Upper lobe of left lung (tissue), 6 donors: ENCODE measurements at regions not wholly inside any gene's neighbourhood (a gene's known extent, or its start where the extent isn't known, plus 50 kb on each side); places are given as distances from the start of the nearest gene placed in this dataset.

Experiments used
- ATAC-seq, 2 donors: fragments of 200-7000 bp; cut with Tn5 transposase; one replicate each; pipeline ENCODE4 v1.9.1; 2022; ENCODE audit warnings: mild to moderate bottlenecking in 2 of 2, moderate library complexity in 2 of 2; ENCODE audit not compliant: low FRiP score in 2 of 2
- DNase-seq, 2 donors: peaks; one replicate each; pipeline ENCODE4 v3.0.0-alpha.2; 2019 to 2020
- H3K27ac ChIP-seq, 4 donors: fragments of 200-600 bp; sonication (generic); one replicate each; pipeline ENCODE4 v1.5.1; 2016 to 2019
- H3K27me3 ChIP-seq, 4 donors: fragments of 200-600 bp; sonication (generic); one replicate each; pipeline ENCODE4 v1.5.1; 2017 to 2019
- H3K36me3 ChIP-seq, 4 donors: fragments of 200-600 bp; sonication (generic); one replicate each; pipeline ENCODE4 v1.5.1; 2016 to 2019
- H3K4me1 ChIP-seq, 4 donors: fragments of 200-600 bp; sonication (generic); one replicate each; pipeline ENCODE4 v1.5.1; 2018 to 2019
- H3K4me3 ChIP-seq, 4 donors: fragments of 200-600 bp; sonication (generic); one replicate each; pipeline ENCODE4 v1.5.1; 2017 to 2019; ENCODE audit warnings: mild to moderate bottlenecking in 2 of 4, moderate library complexity in 1 of 4
- H3K9me3 ChIP-seq, 4 donors: fragments of 200-600 bp; sonication (generic); one replicate each; pipeline ENCODE4 v1.5.1; 2018 to 2019
- EP300 ChIP-seq, 4 donors: sonication (generic); formaldehyde crosslinking; IDR thresholded peaks; one replicate each; pipeline ENCODE4 v1.5.1; 2017; ENCODE audit warnings: antibody characterized with exemption in 4 of 4, control low read depth in 2 of 4
- POLR2A ChIP-seq, 4 donors: fragments of 450-650 bp; IDR thresholded peaks; one replicate each; pipeline ENCODE4 v1.5.1; 2016 to 2017; ENCODE audit warnings: antibody characterized with exemption in 4 of 4, mild to moderate bottlenecking in 2 of 4
- POLR2AphosphoS5 ChIP-seq, 2 donors: sonication (generic); formaldehyde crosslinking; IDR thresholded peaks; one replicate each; pipeline ENCODE4 v1.5.1; 2017; ENCODE audit warnings: antibody characterized with exemption in 2 of 2
- WGBS, 2 donors: methylation state at CpG; one replicate each; pipeline ENCODE4 v1.1.5; 2017 to 2018; 5-methylcytosine and 5-hydroxymethylcytosine counted together
- TF ChIP-seq, protein P1 (sequence below), 6 experiments: fragments of 450-650 bp in 4 of 6; fragments of 200-600 bp in 2 of 6; sonication (generic) in 2 of 6; IDR thresholded peaks; one replicate each; pipeline ENCODE4 v1.5.1; 2016 to 2019; ENCODE audit warnings: antibody characterized with exemption in 6 of 6
- donor health status: DM: no; HTN: no; CAD: no; lungs with moderate emphysema.
- donor health status: DM: no; HTN: yes; CAD: no; lungs with severe emphysema.

DNA sequence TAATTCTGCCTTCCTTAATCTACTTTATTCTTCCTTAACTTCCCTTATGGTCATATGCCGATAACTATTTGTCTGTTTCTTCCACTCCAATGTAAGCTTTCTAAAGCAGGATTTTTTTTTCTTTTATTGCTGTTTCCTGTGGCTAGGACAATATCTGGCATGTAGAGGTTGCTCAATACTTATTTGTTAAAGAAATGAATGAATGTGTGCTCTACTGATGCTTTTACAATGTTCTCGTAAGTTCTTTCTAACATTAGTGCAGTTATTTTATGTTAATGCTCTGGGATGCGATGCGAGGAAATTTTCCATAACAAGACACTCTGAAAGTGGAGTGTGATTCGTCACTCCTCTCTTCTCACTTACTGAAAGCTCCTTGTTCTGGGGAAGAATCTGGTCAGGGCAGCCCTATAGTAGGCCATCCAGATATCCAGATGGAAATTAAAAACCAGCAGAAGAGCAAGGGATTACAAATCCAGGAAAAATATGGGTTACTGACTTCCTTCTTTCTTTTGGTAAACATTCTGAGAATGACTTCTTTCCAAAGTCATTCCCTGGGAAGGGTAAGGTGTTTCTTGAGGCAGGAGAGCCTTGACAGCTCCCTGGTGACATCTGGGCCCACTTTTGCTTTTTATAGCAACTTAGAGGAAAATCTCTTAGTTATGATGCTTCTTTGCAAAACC is 420.4 kb downstream of the PDCD6IP start:
- DNase-seq (no peak), ATAC-seq (no peak)
- TF ChIP-seq POLR2A (IDR thresholded peaks at IDR 0.05) (no peak), POLR2AphosphoS5 (IDR thresholded peaks at IDR 0.05) (no peak), EP300 (IDR thresholded peaks at IDR 0.05) (no peak)
- TF ChIP-seq, protein P1, sequence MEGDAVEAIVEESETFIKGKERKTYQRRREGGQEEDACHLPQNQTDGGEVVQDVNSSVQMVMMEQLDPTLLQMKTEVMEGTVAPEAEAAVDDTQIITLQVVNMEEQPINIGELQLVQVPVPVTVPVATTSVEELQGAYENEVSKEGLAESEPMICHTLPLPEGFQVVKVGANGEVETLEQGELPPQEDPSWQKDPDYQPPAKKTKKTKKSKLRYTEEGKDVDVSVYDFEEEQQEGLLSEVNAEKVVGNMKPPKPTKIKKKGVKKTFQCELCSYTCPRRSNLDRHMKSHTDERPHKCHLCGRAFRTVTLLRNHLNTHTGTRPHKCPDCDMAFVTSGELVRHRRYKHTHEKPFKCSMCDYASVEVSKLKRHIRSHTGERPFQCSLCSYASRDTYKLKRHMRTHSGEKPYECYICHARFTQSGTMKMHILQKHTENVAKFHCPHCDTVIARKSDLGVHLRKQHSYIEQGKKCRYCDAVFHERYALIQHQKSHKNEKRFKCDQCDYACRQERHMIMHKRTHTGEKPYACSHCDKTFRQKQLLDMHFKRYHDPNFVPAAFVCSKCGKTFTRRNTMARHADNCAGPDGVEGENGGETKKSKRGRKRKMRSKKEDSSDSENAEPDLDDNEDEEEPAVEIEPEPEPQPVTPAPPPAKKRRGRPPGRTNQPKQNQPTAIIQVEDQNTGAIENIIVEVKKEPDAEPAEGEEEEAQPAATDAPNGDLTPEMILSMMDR (IDR thresholded peaks at IDR 0.05), result no peak
- H3K27ac ChIP-seq, result no peak overlapping the region
- no peaks in the 10 kb centered on the region for H3K9me3 ChIP-seq
- no peak overlapping the region for H3K4me3 ChIP-seq
- H3K4me1 ChIP-seq, result peaks cover 0 to 5% (median 0%) of the 10 kb centered on the region in 4 donors
- no peaks in the 10 kb centered on the region for H3K27me3 ChIP-seq
- 70 to 74% methylated on average over 5 of the region's 5 CpGs for WGBS, 2 donors
- no peaks in the 10 kb centered on the region for H3K36me3 ChIP-seq

DNA sequence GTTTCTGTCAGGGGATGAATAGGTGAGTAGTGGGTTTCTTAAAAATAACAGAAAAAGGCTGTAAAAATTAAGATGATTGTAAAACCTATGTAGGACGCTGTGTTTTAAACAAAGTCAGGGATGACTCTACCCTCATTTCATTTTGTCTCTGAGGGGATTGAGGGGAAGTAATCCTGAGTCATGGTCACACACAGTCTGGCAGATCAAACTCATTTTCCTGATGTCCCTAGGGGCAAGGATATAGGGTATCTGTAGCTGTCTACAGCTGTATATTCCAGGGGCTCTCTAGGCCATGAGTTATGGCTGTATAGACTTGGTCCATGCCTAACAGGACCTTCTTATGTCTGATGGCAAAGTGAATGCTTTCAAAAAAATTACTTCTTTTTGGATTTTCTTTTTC is 421.1 kb downstream of the PDCD6IP start:
- DNase-seq (no peak), ATAC-seq (no peak)
- Histone ChIP-seq H3K27me3 (no peaks in the 10 kb centered on the region), H3K27ac (no peak overlapping the region), H3K36me3 (no peaks in the 10 kb centered on the region), H3K4me3 (no peak overlapping the region), H3K4me1 (peaks cover 0 to 5% (median 0%) of the 10 kb centered on the region in 4 donors), H3K9me3 (no peaks in the 10 kb centered on the region)
- TF ChIP-seq POLR2AphosphoS5 (IDR thresholded peaks at IDR 0.05), result no peak
- no peak for TF ChIP-seq POLR2A (IDR thresholded peaks at IDR 0.05)
- no peak for TF ChIP-seq EP300 (IDR thresholded peaks at IDR 0.05)
- TF ChIP-seq, protein P1 (IDR thresholded peaks at IDR 0.05), result no peak
- WGBS, 2 donors, result 82 to 91% methylated on average over 1 of the region's 1 CpG

DNA sequence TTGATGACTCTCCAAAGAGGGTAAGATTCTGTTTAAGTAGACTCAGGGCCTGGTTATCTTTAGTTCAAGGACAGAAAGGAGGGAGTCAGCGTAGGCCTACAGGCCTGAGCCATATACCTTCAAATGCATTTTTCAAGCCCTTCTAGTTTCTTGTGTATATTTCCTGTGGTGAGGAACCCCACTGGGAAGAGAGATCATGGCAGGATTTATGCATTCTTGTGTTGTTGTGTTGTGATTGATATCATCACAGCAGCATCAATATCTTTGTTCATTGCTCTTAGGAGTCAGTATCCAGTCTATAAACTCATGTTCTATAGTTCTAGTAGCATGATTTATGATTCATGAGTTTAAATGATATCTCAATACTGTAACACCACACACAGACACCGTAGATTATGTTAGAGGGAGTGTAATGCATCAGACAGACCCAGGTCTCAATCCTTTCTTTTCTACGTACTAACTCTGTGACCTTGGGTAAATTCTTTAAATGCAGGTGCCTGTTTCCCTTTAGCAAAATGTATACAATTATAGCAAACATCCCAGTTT is 427.5 kb downstream of the PDCD6IP start:
- no peak overlapping the region for H3K4me3 ChIP-seq

DNA sequence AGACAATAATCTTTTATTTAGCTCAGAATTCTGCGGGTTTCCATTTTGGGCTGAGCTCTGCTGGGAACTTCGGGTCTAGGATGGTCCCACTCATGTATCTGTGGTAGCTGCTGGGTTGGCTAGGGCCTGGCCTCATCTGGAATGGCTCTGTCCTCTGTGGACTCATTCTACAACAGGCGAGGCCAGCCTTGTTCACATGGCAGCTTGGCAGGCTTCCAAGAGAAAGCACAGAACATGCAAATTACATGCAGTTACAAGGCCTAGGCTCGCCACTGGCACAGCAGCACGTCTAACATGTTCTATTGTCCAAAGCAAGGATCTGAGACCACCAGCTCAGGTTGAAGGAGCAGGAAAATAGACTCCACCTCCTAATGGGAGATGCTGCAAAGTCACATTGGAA is 431.4 kb downstream of the PDCD6IP start:
- Histone ChIP-seq H3K9me3 (no peaks in the 10 kb centered on the region), H3K4me3 (no peak overlapping the region), H3K4me1 (no peaks in the 10 kb centered on the region), H3K36me3 (no peaks in the 10 kb centered on the region), H3K27ac (no peak overlapping the region), H3K27me3 (no peaks in the 10 kb centered on the region)
- ATAC-seq, result no peak
- 82 to 89% methylated on average over 4 of the region's 5 CpGs for WGBS, 2 donors
- TF ChIP-seq EP300 (IDR thresholded peaks at IDR 0.05) (no peak), POLR2AphosphoS5 (IDR thresholded peaks at IDR 0.05) (no peak), POLR2A (IDR thresholded peaks at IDR 0.05) (no peak)
- TF ChIP-seq, protein P1 (IDR thresholded peaks at IDR 0.05), result no peak
- DNase-seq, result no peak

More for the DNA sequence above, 427.5 kb downstream of the PDCD6IP start:
- ATAC-seq, result no peak
- Histone ChIP-seq H3K9me3 (no peaks in the 10 kb centered on the region), H3K27me3 (no peaks in the 10 kb centered on the region), H3K27ac (no peak overlapping the region), H3K36me3 (no peaks in the 10 kb centered on the region), H3K4me1 (no peaks in the 10 kb centered on the region)
- no peak for DNase-seq
- TF ChIP-seq POLR2A (IDR thresholded peaks at IDR 0.05) (no peak), EP300 (IDR thresholded peaks at IDR 0.05) (no peak), POLR2AphosphoS5 (IDR thresholded peaks at IDR 0.05) (no peak)
- TF ChIP-seq, protein P1 (IDR thresholded peaks at IDR 0.05), result no peak
- WGBS, 2 donors, result 84 to 96% methylated on average over 3 of the region's 3 CpGs

DNA sequence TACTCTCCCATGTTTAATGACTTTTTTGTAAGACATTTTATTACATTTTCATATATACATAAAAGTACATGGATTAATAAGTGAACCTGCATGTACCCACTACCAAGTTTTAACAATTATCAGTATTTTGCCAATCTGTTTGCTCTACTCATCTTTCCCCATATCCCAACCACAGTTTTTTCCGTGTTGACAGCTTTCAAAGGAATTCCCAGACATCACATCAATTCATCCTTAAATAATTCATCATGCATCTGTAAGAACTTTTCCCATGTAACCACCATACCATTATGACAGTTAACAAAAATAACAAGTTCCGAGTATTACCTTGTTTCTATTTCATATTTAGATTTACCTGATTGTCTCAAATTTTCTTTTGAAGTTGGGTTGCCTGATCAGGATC is 436.7 kb downstream of the PDCD6IP start:
- 75 to 78% methylated on average over 2 of the region's 2 CpGs for WGBS, 2 donors
- Histone ChIP-seq H3K27me3 (no peaks in the 10 kb centered on the region), H3K9me3 (no peaks in the 10 kb centered on the region), H3K4me1 (no peaks in the 10 kb centered on the region), H3K4me3 (no peak overlapping the region), H3K27ac (no peak overlapping the region), H3K36me3 (no peaks in the 10 kb centered on the region)
- no peak for DNase-seq
- TF ChIP-seq EP300 (IDR thresholded peaks at IDR 0.05) (no peak), POLR2AphosphoS5 (IDR thresholded peaks at IDR 0.05) (no peak), POLR2A (IDR thresholded peaks at IDR 0.05) (no peak)
- TF ChIP-seq, protein P1 (IDR thresholded peaks at IDR 0.05), result no peak
- no peak for ATAC-seq
